ENCODE measurements at regions not wholly inside any gene's neighbourhood (a gene's known extent, or its start where the extent isn't known, plus 50 kb on each side); places are given as distances from the start of the nearest gene placed in this dataset.

DNA sequence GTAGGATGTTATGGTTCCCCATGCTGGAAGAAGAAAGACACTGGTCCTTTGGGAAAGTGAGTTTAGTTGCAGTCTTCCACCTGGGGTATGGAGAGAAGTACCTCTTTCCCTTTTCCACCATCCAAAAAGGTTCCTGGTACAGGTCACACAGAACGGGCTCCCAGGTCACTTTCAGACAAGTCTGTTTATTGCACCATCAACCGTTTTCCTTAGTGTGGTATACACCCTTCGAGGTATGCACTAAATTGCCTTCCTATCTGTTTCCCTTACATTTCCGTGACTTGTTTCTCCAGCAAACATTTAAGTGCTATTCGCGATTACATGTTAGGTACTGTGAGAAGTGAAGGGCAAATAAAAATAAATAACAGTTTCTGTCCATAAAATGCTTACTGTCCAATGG is 185.1 kb downstream of the ARL4A start:
- no peaks in the 10 kb centered on the region for H3K9me3 ChIP-seq (ENCODE audit: control extremely low read depth in 1 of 3, control insufficient read depth in 2 of 3, insufficient read depth in 1 of 3, low read length in 2 of 3)
- H3K27me3 ChIP-seq (replicated peaks in 1 of 4; ENCODE audit: control extremely low read depth in 1 of 4, control insufficient read depth in 3 of 4, insufficient read depth in 4 of 4, low read length in 3 of 4): no peaks in the 10 kb centered on the region
- H3K4me1 ChIP-seq (ENCODE audit: control insufficient read depth in 2 of 2, insufficient read depth in 2 of 2, low read length in 2 of 2): no peaks in the 10 kb centered on the region
- ATAC-seq (ENCODE audit: low read depth) (no peak), DNase-seq (no peak)
- no peak overlapping the region for H3K4me3 ChIP-seq (ENCODE audit: control extremely low read depth in 1 of 5, extremely low read depth in 1 of 5, insufficient read depth in 1 of 5, low read depth in 2 of 5, low read length in 4 of 5)
- no peak overlapping the region for H2AFZ ChIP-seq (ENCODE audit: insufficient read depth, low read depth, low read length, poor library complexity, severe bottlenecking)
- Mint-ChIP-seq H3K4me3 (no peak overlapping the region), H3K4me1 (no peaks in the 10 kb centered on the region), H3K27me3 (no peaks in the 10 kb centered on the region), H3K9me3 (ENCODE audit: insufficient read depth) (no peaks in the 10 kb centered on the region), H3K27ac (no peak overlapping the region)
- H3K9ac ChIP-seq (ENCODE audit: low read length): no peak overlapping the region
- H3K79me2 ChIP-seq (ENCODE audit: control insufficient read depth, insufficient read depth, low read length): no peaks in the 10 kb centered on the region
- H3K4me2 ChIP-seq (replicated peaks; ENCODE audit: low read depth, low read length, poor library complexity, severe bottlenecking): no peak overlapping the region
- ChIA-PET CTCF (no interaction called here), POLR2A (no interaction called here)
- no peaks in the 10 kb centered on the region for H4K20me1 ChIP-seq (ENCODE audit: control insufficient read depth, insufficient read depth, low read length, poor library complexity, severe bottlenecking)
- WGBS (ENCODE audit: insufficient coverage): no CpG with 5 or more reads among the region's 6 CpGs
- TF ChIP-seq, protein P1, sequence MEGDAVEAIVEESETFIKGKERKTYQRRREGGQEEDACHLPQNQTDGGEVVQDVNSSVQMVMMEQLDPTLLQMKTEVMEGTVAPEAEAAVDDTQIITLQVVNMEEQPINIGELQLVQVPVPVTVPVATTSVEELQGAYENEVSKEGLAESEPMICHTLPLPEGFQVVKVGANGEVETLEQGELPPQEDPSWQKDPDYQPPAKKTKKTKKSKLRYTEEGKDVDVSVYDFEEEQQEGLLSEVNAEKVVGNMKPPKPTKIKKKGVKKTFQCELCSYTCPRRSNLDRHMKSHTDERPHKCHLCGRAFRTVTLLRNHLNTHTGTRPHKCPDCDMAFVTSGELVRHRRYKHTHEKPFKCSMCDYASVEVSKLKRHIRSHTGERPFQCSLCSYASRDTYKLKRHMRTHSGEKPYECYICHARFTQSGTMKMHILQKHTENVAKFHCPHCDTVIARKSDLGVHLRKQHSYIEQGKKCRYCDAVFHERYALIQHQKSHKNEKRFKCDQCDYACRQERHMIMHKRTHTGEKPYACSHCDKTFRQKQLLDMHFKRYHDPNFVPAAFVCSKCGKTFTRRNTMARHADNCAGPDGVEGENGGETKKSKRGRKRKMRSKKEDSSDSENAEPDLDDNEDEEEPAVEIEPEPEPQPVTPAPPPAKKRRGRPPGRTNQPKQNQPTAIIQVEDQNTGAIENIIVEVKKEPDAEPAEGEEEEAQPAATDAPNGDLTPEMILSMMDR (IDR thresholded peaks at IDR 0.05): no peak
- no peak for TF ChIP-seq EZH2 (IDR thresholded peaks at IDR 0.05; ENCODE audit: borderline replicate concordance, insufficient read depth, low read depth, low read length, poor library complexity, severe bottlenecking)
- intact Hi-C loops (cut with micrococcal nuclease): no loop called here
- no peaks in the 10 kb centered on the region for H3K36me3 ChIP-seq (replicated peaks in 1 of 2; ENCODE audit: control extremely low read depth in 1 of 2, control insufficient read depth in 1 of 2, extremely low read depth in 1 of 2, insufficient read depth in 2 of 2, low read length in 1 of 2)
- no peak overlapping the region for H3K27ac ChIP-seq (ENCODE audit: low read length in 2 of 2)

DNA sequence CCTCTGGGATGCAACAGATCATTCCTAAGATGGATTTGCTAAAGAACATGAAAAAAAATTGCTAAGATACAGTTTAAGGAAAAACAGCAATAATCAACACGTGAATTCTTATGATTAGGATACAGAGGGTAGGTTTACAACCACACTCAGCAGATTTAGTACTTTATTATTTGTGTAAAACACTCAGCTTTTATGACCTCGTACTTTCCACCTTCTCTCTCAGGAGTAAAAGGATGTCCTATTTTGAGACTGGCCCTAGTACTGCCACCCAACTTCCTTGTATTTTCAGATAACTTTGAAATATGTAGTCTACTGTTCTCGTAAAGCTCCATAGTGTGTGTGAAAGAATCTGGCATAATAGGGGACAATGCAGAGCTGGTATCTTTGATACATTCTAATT is 186.1 kb downstream of the ARL4A start:
- H3K9me3 Mint-ChIP-seq (ENCODE audit: insufficient read depth): no peaks in the 10 kb centered on the region
- H3K4me1 ChIP-seq (ENCODE audit: control insufficient read depth in 2 of 2, insufficient read depth in 2 of 2, low read length in 2 of 2): no peaks in the 10 kb centered on the region
- no peaks in the 10 kb centered on the region for H3K4me1 Mint-ChIP-seq
- H3K4me3 Mint-ChIP-seq: no peak overlapping the region
- no CpG with 5 or more reads among the region's 3 CpGs for WGBS (ENCODE audit: insufficient coverage)
- H3K79me2 ChIP-seq (ENCODE audit: control insufficient read depth, insufficient read depth, low read length): no peaks in the 10 kb centered on the region
- DNase-seq: no peak
- H4K20me1 ChIP-seq (ENCODE audit: control insufficient read depth, insufficient read depth, low read length, poor library complexity, severe bottlenecking): no peaks in the 10 kb centered on the region
- no peak overlapping the region for H3K9ac ChIP-seq (ENCODE audit: low read length)
- TF ChIP-seq EZH2 (IDR thresholded peaks at IDR 0.05; ENCODE audit: borderline replicate concordance, insufficient read depth, low read depth, low read length, poor library complexity, severe bottlenecking): no peak
- TF ChIP-seq, protein P1 (IDR thresholded peaks at IDR 0.05): no peak
- H3K4me2 ChIP-seq (replicated peaks; ENCODE audit: low read depth, low read length, poor library complexity, severe bottlenecking): no peak overlapping the region
- H3K27me3 Mint-ChIP-seq: no peaks in the 10 kb centered on the region
- ATAC-seq (ENCODE audit: low read depth): no peak
- ChIA-PET CTCF (no interaction called here), POLR2A (no interaction called here)
- no peak overlapping the region for H3K27ac Mint-ChIP-seq
- H3K36me3 ChIP-seq (replicated peaks in 1 of 2; ENCODE audit: control extremely low read depth in 1 of 2, control insufficient read depth in 1 of 2, extremely low read depth in 1 of 2, insufficient read depth in 2 of 2, low read length in 1 of 2): no peaks in the 10 kb centered on the region
- no peaks in the 10 kb centered on the region for H3K9me3 ChIP-seq (ENCODE audit: control extremely low read depth in 1 of 3, control insufficient read depth in 2 of 3, insufficient read depth in 1 of 3, low read length in 2 of 3)
- no peak overlapping the region for H2AFZ ChIP-seq (ENCODE audit: insufficient read depth, low read depth, low read length, poor library complexity, severe bottlenecking)
- no peak overlapping the region for H3K4me3 ChIP-seq (ENCODE audit: control extremely low read depth in 1 of 5, extremely low read depth in 1 of 5, insufficient read depth in 1 of 5, low read depth in 2 of 5, low read length in 4 of 5)
- intact Hi-C loops (cut with micrococcal nuclease): no loop called here
- H3K27ac ChIP-seq (ENCODE audit: low read length in 2 of 2): no peak overlapping the region
- H3K27me3 ChIP-seq (replicated peaks in 1 of 4; ENCODE audit: control extremely low read depth in 1 of 4, control insufficient read depth in 3 of 4, insufficient read depth in 4 of 4, low read length in 3 of 4): no peaks in the 10 kb centered on the region
